Thyroid gland (tissue), 4 donors: ENCODE measurements at regions not wholly inside any gene's neighbourhood (a gene's known extent, or its start where the extent isn't known, plus 50 kb on each side); places are given as distances from the start of the nearest gene placed in this dataset.
A peak's percentile ranks its signal among the peaks of the same experiment; 100 is the strongest.
"Not testable (repeated sequence)": the region's sequence is repeated elsewhere in the genome, so short reads cannot be mapped to it uniquely, and the experiment has no call there.

Experiments used
- DNase-seq, 2 donors: peaks; one replicate each; pipeline ENCODE4 v3.0.0-alpha.2; 2019
- H3K27ac ChIP-seq, 3 donors: fragments of 200-600 bp; sonication (generic); 1 replicate in 2 of 3; 2 replicates in 1 of 3; pipeline ENCODE4 v1.5.1; 2016 to 2019; ENCODE audit warnings: mild to moderate bottlenecking in 1 of 3, moderate library complexity in 1 of 3
- H3K27me3 ChIP-seq: fragments of 200-600 bp; sonication (generic); one replicate; pipeline ENCODE4 v1.5.1; 2019
- H3K36me3 ChIP-seq, 2 donors: fragments of 200-600 bp; sonication (generic); one replicate each; pipeline ENCODE4 v1.5.1; 2016 to 2019
- H3K4me1 ChIP-seq, 2 donors: fragments of 200-600 bp; sonication (generic); one replicate each; pipeline ENCODE4 v1.5.1; 2017 to 2019
- H3K4me3 ChIP-seq, 3 donors: fragments of 200-600 bp; sonication (generic); replicated peaks in 1 of 3; 1 replicate in 2 of 3; 2 replicates in 1 of 3; pipeline ENCODE4 v1.5.1; 2016; ENCODE audit warnings: mild to moderate bottlenecking in 1 of 3
- H3K9me3 ChIP-seq: fragments of 200-600 bp; sonication (generic); one replicate; pipeline ENCODE4 v1.5.1; 2017
- CTCF ChIP-seq, 6 experiments: fragments of 200-600 bp in 3 of 6; fragments of 450-650 bp in 3 of 6; sonication (generic) in 3 of 6; IDR thresholded peaks; one replicate each; pipeline ENCODE4 v1.5.1; 2016 to 2019; ENCODE audit warnings: antibody characterized with exemption in 6 of 6, mild to moderate bottlenecking in 2 of 6, inconsistent platforms in 1 of 6, moderate library complexity in 1 of 6
- POLR2A ChIP-seq, 2 donors: fragments of 450-650 bp; IDR thresholded peaks; one replicate each; pipeline ENCODE4 v1.6.1; 2017; ENCODE audit warnings: antibody characterized with exemption in 2 of 2, mild to moderate bottlenecking in 2 of 2, moderate library complexity in 1 of 2
- WGBS, 2 donors: methylation state at CpG; one replicate each; pipeline ENCODE4 v1.1.5; 2017; 5-methylcytosine and 5-hydroxymethylcytosine counted together
- intact Hi-C: fragments of 100-400 bp; cut with DNase I; formaldehyde crosslinking; loops from one replicate; pipeline ENCODE4 v1.15.1; 2023

- intact Hi-C loops, result no loop called here
- no peaks in the 10 kb centered on the region for H3K9me3 ChIP-seq
- DNase-seq, result peak in 1 of 2 donors; percentile 50
- H3K27ac ChIP-seq, result no peak overlapping the region
- no peaks in the 10 kb centered on the region for H3K27me3 ChIP-seq
- no peaks in the 10 kb centered on the region for H3K4me1 ChIP-seq
- TF ChIP-seq POLR2A (IDR thresholded peaks at IDR 0.05) (no peak), CTCF (IDR thresholded peaks at IDR 0.05) (no peak)
- H3K36me3 ChIP-seq, result no peaks in the 10 kb centered on the region
- no peak overlapping the region for H3K4me3 ChIP-seq
- 7 to 16% methylated on average over 2 of the region's 2 CpGs for WGBS, 2 donors
Measured at GRCh38 chr4:126766241-126766640, 866.5 kb upstream of the INTU start.

GRCh38 chr4:126768338-126768737, 864.4 kb upstream of the INTU start:
- Histone ChIP-seq H3K27me3 (no peaks in the 10 kb centered on the region), H3K9me3 (no peaks in the 10 kb centered on the region), H3K4me1 (no peaks in the 10 kb centered on the region), H3K36me3 (no peaks in the 10 kb centered on the region), H3K4me3 (no peak overlapping the region), H3K27ac (no peak overlapping the region)
- no peak for TF ChIP-seq CTCF (IDR thresholded peaks at IDR 0.05)
- no peak for TF ChIP-seq POLR2A (IDR thresholded peaks at IDR 0.05)
- intact Hi-C loops, result no loop called here
- no peak for DNase-seq

- H3K27me3 ChIP-seq, H3K9me3 ChIP-seq, H3K4me3 ChIP-seq, DNase-seq, H3K36me3 ChIP-seq, H3K4me1 ChIP-seq, intact Hi-C loops, H3K27ac ChIP-seq: not testable (repeated sequence)
- 96 to 98% methylated on average over 20 to 39 of the region's 46 CpGs for WGBS, 2 donors
Measured at GRCh38 chr4:126770811-126771553, 861.8 kb upstream of the INTU start.

- H3K27me3 ChIP-seq, H3K4me1 ChIP-seq, DNase-seq, H3K4me3 ChIP-seq, H3K36me3 ChIP-seq, H3K27ac ChIP-seq, intact Hi-C loops, H3K9me3 ChIP-seq: not testable (repeated sequence)
- WGBS, 2 donors, result 63 to 82% methylated on average over 5 of the region's 5 CpGs
Measured at GRCh38 chr4:126771618-126772017, 861.1 kb upstream of the INTU start.

- intact Hi-C loops, result no loop called here
- TF ChIP-seq CTCF (IDR thresholded peaks at IDR 0.05), result no peak
- no peak for TF ChIP-seq POLR2A (IDR thresholded peaks at IDR 0.05)
- no peak for DNase-seq
- no peaks in the 10 kb centered on the region for H3K36me3 ChIP-seq
- H3K27me3 ChIP-seq, result no peaks in the 10 kb centered on the region
- H3K27ac ChIP-seq, result no peak overlapping the region
- peaks cover 5 to 11% of the 10 kb centered on the region in 2 donors for H3K4me1 ChIP-seq
- H3K4me3 ChIP-seq, result no peak overlapping the region
- no peaks in the 10 kb centered on the region for H3K9me3 ChIP-seq
- 51 to 61% methylated on average over 3 of the region's 3 CpGs for WGBS, 2 donors
Measured at GRCh38 chr4:126772662-126773061, 860.1 kb upstream of the INTU start.

- no peak for TF ChIP-seq CTCF (IDR thresholded peaks at IDR 0.05)
- no peak for TF ChIP-seq POLR2A (IDR thresholded peaks at IDR 0.05)
- WGBS, 2 donors, result 81 to 86% methylated on average over 5 of the region's 5 CpGs
- H3K27me3 ChIP-seq, result no peaks in the 10 kb centered on the region
- H3K4me3 ChIP-seq, result no peak overlapping the region
- peaks cover 5 to 11% of the 10 kb centered on the region in 2 donors for H3K4me1 ChIP-seq
- no peak for DNase-seq
- no peaks in the 10 kb centered on the region for H3K9me3 ChIP-seq
- H3K27ac ChIP-seq, result no peak overlapping the region
- intact Hi-C loops, result no loop called here
- no peaks in the 10 kb centered on the region for H3K36me3 ChIP-seq
Measured at GRCh38 chr4:126775485-126776106, 857.2 kb upstream of the INTU start.
